ENCODE measurements at regions not wholly inside any gene's neighbourhood (a gene's known extent, or its start where the extent isn't known, plus 50 kb on each side); places are given as distances from the start of the nearest gene placed in this dataset.
"Not testable (repeated sequence)": the region's sequence is repeated elsewhere in the genome, so short reads cannot be mapped to it uniquely, and the experiment has no call there.

DNA sequence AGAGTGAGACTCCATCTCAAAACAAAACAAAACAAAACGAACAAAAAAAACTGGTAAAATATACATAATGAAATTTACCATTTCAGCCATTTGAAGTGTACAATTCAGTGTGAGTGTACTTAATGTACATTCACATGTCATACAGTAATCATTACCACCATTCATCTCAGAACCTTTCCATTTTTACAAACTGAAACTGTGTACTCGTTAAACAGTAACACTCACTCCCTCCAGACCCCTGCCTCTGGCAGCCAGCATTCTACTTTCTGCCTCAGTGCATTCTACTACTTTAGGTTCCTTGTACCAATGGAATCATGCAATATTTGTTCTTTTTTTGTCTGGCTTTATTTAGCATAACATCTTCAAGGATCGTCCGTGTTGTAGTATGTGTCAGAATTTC lies 87.5 kb upstream of the CRYM start:
- not testable (repeated sequence) for DNase-seq (ENCODE audit: low read depth, low spot score); H3K27ac ChIP-seq

- peak; percentile 75 for DNase-seq (ENCODE audit: low read depth, low spot score)
- H3K27ac ChIP-seq = peak overlapping the region; percentile 68
Observed at GRCh38 chr16:21363550-21364223, 85.6 kb upstream of the CRYM start.

GRCh38 chr16:21361612-21362227 lies 83.6 kb upstream of the CRYM start:
- H3K27ac ChIP-seq; DNase-seq (ENCODE audit: low read depth, low spot score): not testable (repeated sequence)

- H3K27ac ChIP-seq; DNase-seq (ENCODE audit: low read depth, low spot score): not testable (repeated sequence)
Observed at GRCh38 chr16:21361045-21361444, 83.0 kb upstream of the CRYM start.

DNA sequence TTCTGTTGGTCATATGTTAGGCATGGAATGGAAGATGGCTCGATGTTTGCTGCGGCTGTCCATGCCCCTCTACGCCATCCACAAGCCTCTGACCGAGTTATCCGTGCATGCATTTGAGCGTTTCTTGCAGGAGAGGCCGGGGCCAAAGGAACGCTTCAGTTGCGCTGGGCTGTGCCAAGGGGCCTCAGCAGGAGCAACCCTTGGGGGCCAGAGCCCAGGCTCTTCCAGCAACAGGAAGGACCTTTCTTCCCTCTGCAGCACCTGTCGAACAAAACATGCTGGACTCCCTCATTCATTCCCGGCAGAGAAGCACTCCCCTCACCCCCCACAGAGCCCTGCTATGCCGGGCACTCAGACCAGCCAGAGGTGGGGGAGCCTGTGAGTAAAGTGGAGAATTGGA lies 81.4 kb upstream of the CRYM start:
- H3K27ac ChIP-seq; DNase-seq (ENCODE audit: low read depth, low spot score): not testable (repeated sequence)

- DNase-seq (ENCODE audit: low read depth, low spot score); H3K27ac ChIP-seq: not testable (repeated sequence)
Observed at GRCh38 chr16:21358261-21358795, 80.2 kb upstream of the CRYM start.

- not testable (repeated sequence) for H3K27ac ChIP-seq; DNase-seq (ENCODE audit: low read depth, low spot score)
Observed at GRCh38 chr16:21356308-21356707, 78.2 kb upstream of the CRYM start.

DNA sequence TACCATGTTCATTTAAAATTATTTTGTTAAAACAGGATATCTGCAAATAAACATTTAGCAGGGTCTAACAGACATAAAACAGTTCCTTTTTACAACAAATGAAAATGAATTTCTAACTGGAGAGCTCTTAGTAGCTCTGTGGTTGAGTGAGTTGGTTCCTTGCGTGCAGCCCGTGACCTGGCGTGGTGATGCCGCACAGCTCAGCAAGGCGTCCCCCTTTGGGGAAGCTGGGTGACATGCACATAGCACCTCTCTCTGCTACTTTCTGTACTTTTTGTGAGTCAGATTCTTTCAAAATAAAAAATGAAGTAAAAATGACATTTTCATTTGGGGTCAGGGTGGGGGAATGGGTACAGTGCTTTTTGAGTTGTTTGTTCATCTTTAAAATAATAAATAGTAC lies 73.3 kb upstream of the CRYM start:
- not testable (repeated sequence) for H3K27ac ChIP-seq; DNase-seq (ENCODE audit: low read depth, low spot score)

DNA sequence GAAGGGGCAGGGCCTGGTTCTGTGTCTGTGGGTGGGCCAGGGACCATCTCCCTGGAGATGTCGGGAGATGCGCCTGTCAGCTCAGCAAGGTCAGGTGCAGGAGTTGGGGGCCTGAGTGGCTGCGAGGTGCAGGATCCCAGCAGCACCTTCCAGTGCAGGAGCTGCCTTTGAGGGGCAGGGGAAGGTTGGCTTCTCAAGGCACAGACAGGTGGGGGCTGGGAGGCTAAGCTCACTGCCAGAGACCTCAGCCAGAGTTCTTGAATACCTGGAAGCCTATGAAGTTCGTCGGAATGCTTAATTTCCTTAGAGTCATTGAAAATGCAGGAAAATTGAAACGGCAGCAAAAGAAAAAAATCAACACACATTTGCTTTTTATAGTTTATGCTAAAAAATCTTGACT lies 72.8 kb upstream of the CRYM start:
- DNase-seq (ENCODE audit: low read depth, low spot score) = not testable (repeated sequence)

DNA sequence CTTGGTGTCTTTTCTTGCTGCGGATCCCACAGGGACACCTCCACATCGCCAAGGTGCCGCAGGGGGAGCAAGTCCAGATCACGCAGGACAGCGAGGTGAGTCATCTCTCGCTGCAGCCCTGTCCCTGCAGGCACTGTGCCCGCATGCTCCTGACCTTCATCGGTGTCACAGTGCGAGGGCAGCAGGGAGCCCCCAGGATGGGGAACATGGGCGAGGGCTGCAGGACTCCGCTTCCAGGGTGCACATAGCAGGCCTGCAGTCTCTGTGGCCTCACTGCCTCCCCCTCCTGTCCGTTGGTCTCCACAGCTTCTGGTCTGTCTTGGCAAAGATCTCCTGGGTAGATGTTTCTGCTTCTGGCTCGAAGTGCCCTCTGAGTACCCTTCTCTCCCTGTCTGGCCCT lies 71.2 kb upstream of the CRYM start:
- not testable (repeated sequence) for DNase-seq (ENCODE audit: low read depth, low spot score); H3K27ac ChIP-seq

More for the DNA sequence above, 72.8 kb upstream of the CRYM start:
- not testable (repeated sequence) for H3K27ac ChIP-seq

- not testable (repeated sequence) for DNase-seq (ENCODE audit: low read depth, low spot score); H3K27ac ChIP-seq
Observed at GRCh38 chr16:21348815-21349214, 70.7 kb upstream of the CRYM start.

DNA sequence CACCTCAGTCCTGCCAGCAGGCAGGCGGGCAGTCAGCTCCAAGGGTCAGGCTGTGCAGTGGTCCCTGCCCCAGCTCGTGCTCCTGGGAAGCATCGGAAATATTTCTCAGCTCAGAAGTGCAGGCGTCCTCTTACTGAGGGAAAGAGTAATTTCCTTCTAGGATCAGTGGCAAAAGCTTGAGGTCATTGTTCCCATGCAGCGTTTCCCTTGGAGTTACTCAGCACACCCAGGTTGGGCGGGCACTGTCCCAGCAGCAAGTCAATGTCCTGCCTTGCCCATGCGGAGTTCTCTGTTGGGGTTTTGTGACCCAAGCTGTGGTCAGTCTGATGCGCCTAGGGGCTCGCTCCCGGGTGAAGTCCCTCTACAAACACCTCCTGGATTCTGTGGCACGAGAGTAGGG lies 69.4 kb upstream of the CRYM start:
- H3K27ac ChIP-seq; DNase-seq (ENCODE audit: low read depth, low spot score): not testable (repeated sequence)

GRCh38 chr16:21346756-21347491 lies 68.8 kb upstream of the CRYM start:
- not testable (repeated sequence) for H3K27ac ChIP-seq; DNase-seq (ENCODE audit: low read depth, low spot score)

- not testable (repeated sequence) for DNase-seq (ENCODE audit: low read depth, low spot score); H3K27ac ChIP-seq
Observed at GRCh38 chr16:21344361-21344912, 66.3 kb upstream of the CRYM start.

DNA sequence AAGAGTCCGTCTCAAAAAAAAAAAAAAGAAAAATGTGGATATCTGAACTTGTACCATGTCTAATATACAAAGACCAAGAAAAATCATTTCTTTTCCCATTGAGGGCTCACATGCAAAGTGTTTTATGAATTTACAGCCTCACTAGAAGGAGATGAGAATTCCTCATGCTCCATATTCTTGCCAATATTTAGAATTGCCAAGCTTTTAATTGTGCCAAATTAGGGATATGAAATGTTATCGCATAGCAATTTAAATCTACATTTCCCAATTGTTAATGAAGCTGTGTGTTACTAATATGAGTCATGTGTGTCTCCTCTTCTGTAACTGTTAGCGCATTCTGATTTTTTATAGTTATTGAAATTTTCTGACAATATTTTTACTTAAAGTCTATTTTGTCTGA lies 63.0 kb upstream of the CRYM start:
- no peak overlapping the region for H3K27ac ChIP-seq
- no peak for DNase-seq (ENCODE audit: low read depth, low spot score)

DNA sequence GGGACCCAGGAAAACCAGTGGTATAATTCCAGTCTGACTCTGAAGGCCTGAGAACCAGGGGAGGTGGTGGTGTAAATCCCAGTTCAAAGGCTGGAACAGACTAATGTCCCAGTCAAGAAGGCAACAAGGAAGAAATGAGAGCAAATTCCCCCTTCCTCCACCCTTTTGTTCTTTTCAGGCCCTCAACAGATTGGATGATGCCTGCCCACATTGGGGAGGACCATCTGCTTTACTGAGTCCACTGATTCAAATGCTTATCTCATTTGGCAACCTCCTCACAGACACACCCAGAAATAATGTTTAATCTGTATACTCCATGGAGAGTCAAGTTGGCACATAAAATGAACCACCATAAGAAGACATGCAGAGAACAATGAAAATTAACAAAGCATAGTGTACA lies 61.9 kb upstream of the CRYM start:
- no peak overlapping the region for H3K27ac ChIP-seq
- DNase-seq (ENCODE audit: low read depth, low spot score) = no peak

- no peak for DNase-seq (ENCODE audit: low read depth, low spot score)
- H3K27ac ChIP-seq = no peak overlapping the region
Observed at GRCh38 chr16:21339269-21339641, 61.2 kb upstream of the CRYM start.

DNA sequence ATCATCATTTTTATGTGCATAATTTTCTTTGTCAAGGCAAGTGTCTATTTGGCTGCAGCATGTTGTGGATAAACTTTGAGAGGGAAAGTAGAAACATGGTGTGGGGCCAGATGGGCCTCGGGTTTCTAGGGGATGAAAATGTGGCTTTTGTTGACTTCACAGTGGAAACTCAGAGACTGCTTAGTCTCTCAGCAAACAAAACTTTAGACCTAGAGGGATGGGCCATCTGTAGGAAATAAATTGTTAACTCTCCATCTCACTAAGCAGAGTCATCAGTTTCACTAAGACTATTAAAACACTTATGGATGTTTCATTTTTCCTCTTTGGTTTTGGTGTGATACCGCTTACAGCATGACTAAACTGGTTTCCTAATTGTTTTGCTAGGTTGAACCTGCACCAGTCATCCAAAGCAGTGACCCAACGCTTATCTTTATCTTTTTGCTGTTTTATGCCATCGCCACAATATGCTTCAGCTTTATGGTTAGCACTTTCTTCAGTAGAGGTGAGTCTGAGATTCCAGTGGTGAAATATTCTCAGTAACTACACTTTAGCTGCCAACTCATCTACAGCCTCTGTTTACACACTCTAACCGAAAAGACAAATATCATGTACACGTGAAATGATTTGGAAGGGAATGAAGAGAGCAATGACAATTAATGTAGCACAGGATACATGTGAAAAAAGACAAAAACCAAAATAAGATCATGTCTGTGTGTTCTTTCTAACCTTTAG lies 60.6 kb upstream of the CRYM start:
- peak; percentile 46 for DNase-seq (ENCODE audit: low read depth, low spot score)
- no peak overlapping the region for H3K27ac ChIP-seq

DNA sequence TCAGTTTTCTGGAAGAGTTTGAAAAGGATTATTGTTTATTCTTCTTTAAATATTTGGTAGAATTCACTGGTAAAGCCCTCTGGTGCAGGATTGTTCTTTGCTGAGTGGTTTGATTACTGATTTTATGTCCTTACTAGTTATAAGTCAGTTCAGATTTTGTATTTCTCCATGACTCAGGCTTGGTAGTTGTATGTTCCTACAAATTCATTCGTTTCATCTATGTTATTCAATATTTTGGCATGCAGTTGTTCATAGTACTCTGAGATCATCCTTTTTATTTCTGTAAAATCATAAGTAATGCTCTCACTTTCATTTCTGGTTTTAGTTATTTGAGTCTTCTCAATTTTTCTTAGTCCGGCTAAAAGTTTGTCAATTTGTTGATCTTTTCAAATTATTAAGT lies 58.1 kb upstream of the CRYM start:
- DNase-seq (ENCODE audit: low read depth, low spot score) = no peak
- no peak overlapping the region for H3K27ac ChIP-seq

Data from epithelial cell of prostate (primary cell).